GM12878 (cell line): ENCODE measurements at regions not wholly inside any gene's neighbourhood (a gene's known extent, or its start where the extent isn't known, plus 50 kb on each side); places are given as distances from the start of the nearest gene placed in this dataset.

Experiments
- BCL11A ChIP-seq: IDR thresholded peaks from 2 replicates; pipeline ENCODE4 v1.6.1; 2011; ENCODE audit warnings: low read depth, low read length
- CHD2 ChIP-seq: IDR thresholded peaks from 2 replicates; pipeline ENCODE4 v1.6.1; 2011; ENCODE audit warnings: low read depth, low read length, improper control_type of control experiment, borderline replicate concordance
- CTCF ChIP-seq, 3 experiments: IDR thresholded peaks in 2 of 3; conservative IDR thresholded peaks in 1 of 3; 2 replicates each; pipeline ENCODE4 v1.5.1; 2011; ENCODE audit warnings: low read depth in 3 of 3, low read length in 3 of 3, mild to moderate bottlenecking in 3 of 3, control low read depth in 2 of 3, moderate library complexity in 2 of 3, inconsistent platforms in 1 of 3, mixed read lengths in 1 of 3; ENCODE audit not compliant: control insufficient read depth in 2 of 3, insufficient read depth in 1 of 3; ENCODE audit errors: extremely low read depth in 1 of 3
- ESRRA ChIP-seq: IDR thresholded peaks from 2 replicates; pipeline ENCODE4 v1.6.1; 2012; ENCODE audit warnings: mild to moderate bottlenecking, low read length, improper control_type of control experiment
- JUND ChIP-seq: IDR thresholded peaks from 2 replicates; pipeline ENCODE4 v1.6.1; 2012; ENCODE audit warnings: low read depth, mild to moderate bottlenecking, low read length, improper control_type of control experiment, moderate library complexity
- MXI1 ChIP-seq: fragments of 150-350 bp; IDR thresholded peaks from 2 replicates; pipeline ENCODE4 v1.6.1; 2011; ENCODE audit warnings: low read depth, mild to moderate bottlenecking, inconsistent platforms, low read length, improper control_type of control experiment
- POLR2A ChIP-seq: IDR thresholded peaks from 2 replicates; pipeline ENCODE4 v1.6.1; 2011; ENCODE audit warnings: low read depth, mild to moderate bottlenecking, low read length
- RBBP5 ChIP-seq: fragments of 200-600 bp; sonication (generic); conservative IDR thresholded peaks from 2 replicates; pipeline ENCODE4 v1.6.1; 2016
- REST ChIP-seq: IDR thresholded peaks from 2 replicates; pipeline ENCODE4 v1.6.1; 2012; ENCODE audit warnings: mild to moderate bottlenecking, low read depth, low read length
- RFX5 ChIP-seq: IDR thresholded peaks from 2 replicates; pipeline ENCODE4 v1.6.1; 2011; ENCODE audit warnings: low read depth, low read length, improper control_type of control experiment
- SMAD1 ChIP-seq: fragments of 450-650 bp; IDR thresholded peaks from 2 replicates; pipeline ENCODE4 v1.6.1; 2018; ENCODE audit warnings: mild to moderate bottlenecking, low read depth; ENCODE audit not compliant: partially characterized antibody
- SREBF2 ChIP-seq: IDR thresholded peaks from 2 replicates; pipeline ENCODE4 v1.6.1; 2012; ENCODE audit warnings: mild to moderate bottlenecking, low read length
- ZBTB4 ChIP-seq: fragments of 450-650 bp; formaldehyde crosslinking; IDR thresholded peaks from 2 replicates; pipeline ENCODE4 v1.4.0; 2022; ENCODE audit warnings: mild to moderate bottlenecking, moderate library complexity
- ZNF384 ChIP-seq: IDR thresholded peaks from 2 replicates; pipeline ENCODE4 v1.6.1; 2012; ENCODE audit warnings: low read depth, mild to moderate bottlenecking, low read length, improper control_type of control experiment, borderline replicate concordance

GRCh38 chr6:110529355-110529754 is 52.9 kb upstream of the SLC22A16 start:
- TF ChIP-seq ZBTB4 (CRISPR knock-in tag): no peak
- no peak for TF ChIP-seq CHD2
- TF ChIP-seq CTCF (IDR thresholded peaks at IDR 0.05 in 2 of 3, conservative IDR thresholded peaks at IDR 0.05 in 1 of 3; ENCODE audit: control insufficient read depth in 2 of 3, extremely low read depth in 1 of 3, insufficient read depth in 1 of 3, low read depth in 3 of 3, low read length in 3 of 3): no peak
- TF ChIP-seq SMAD1: no peak
- TF ChIP-seq ZNF384: no peak
- no peak for TF ChIP-seq JUND
- TF ChIP-seq POLR2A: no peak
- TF ChIP-seq MXI1: no peak
- TF ChIP-seq BCL11A: no peak
- TF ChIP-seq RBBP5: no peak
- TF ChIP-seq RFX5: no peak
- no peak for TF ChIP-seq SREBF2
- TF ChIP-seq REST: no peak
- TF ChIP-seq ESRRA: no peak
